ENCODE measurements at regions not wholly inside any gene's neighbourhood (a gene's known extent, or its start where the extent isn't known, plus 50 kb on each side); places are given as distances from the start of the nearest gene placed in this dataset.

DNA sequence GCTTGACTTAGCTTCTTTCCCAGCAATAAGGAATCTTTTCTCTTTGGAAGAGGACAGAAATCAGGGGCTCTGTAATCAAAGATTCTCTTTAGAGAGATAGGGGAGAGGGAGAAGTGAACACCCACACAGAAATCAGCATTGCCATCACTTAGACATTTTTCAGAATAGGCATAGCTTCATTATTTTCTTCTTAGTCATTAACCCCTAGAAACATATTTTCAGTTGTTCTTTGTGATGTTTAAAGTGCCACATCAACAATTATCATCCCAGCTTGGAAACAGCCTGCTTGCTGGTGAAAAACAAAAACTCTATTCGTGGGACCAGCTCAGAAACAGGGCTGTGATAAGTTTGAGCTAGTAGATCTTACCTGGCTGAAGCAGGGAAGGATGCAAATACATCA, 88.3 kb upstream of the SLC44A3 start:
- no peak overlapping the region for H3K4me3 Mint-ChIP-seq
- no peaks in the 10 kb centered on the region for H3K4me1 Mint-ChIP-seq
- peaks cover 0 to 3% (median 0%) of the 10 kb centered on the region in 7 donors for H3K9me3 Mint-ChIP-seq
- H3K36me3 ChIP-seq (ENCODE audit: control insufficient read depth, insufficient read depth, low read length) = no peaks in the 10 kb centered on the region
- ATAC-seq (ENCODE audit: low read depth in 2 of 2) (no peak), DNase-seq (no peak)
- H3K36me3 Mint-ChIP-seq = no peaks in the 10 kb centered on the region
- H3K27ac Mint-ChIP-seq = no peak overlapping the region
- no peaks in the 10 kb centered on the region for H3K27me3 ChIP-seq (ENCODE audit: control insufficient read depth, insufficient read depth, low read length)
- H3K4me3 ChIP-seq (ENCODE audit: low read depth, low read length) = no peak overlapping the region
- H3K9me3 ChIP-seq (ENCODE audit: control insufficient read depth in 2 of 2, low read length in 2 of 2) = no peaks in the 10 kb centered on the region
- H3K4me1 ChIP-seq (ENCODE audit: control insufficient read depth, insufficient read depth, low read length, poor library complexity, severe bottlenecking) = no peaks in the 10 kb centered on the region
- peaks cover 4% of the 10 kb centered on the region for H3K27me3 Mint-ChIP-seq
- no peak overlapping the region for H3K27ac ChIP-seq (ENCODE audit: insufficient read depth, low read length, poor library complexity, severe bottlenecking)

DNA sequence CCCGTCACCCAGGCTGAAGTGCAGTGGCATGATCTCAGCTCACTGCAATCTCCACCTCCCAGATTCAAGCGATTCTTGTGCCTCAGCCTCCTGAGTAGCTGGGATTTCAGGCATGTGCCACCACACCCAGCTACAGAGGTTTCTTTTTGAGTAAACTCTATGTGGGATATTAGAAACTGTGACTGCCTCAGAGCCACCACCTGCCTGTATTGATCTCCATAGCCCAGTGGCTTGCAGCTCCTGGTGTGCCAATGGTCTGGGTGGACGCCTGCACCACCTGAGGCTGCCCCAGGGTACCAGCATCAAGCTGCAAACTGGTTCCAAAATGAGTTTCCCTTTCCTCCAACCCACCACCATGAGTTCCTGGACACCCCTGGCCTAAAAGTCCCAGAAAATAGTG, 89.7 kb upstream of the SLC44A3 start:
- Histone ChIP-seq H3K9me3 (ENCODE audit: control insufficient read depth in 2 of 2, low read length in 2 of 2) (no peaks in the 10 kb centered on the region), H3K27me3 (ENCODE audit: control insufficient read depth, insufficient read depth, low read length) (no peaks in the 10 kb centered on the region), H3K4me3 (ENCODE audit: low read depth, low read length) (no peak overlapping the region), H3K4me1 (ENCODE audit: control insufficient read depth, insufficient read depth, low read length, poor library complexity, severe bottlenecking) (no peaks in the 10 kb centered on the region), H3K36me3 (ENCODE audit: control insufficient read depth, insufficient read depth, low read length) (no peaks in the 10 kb centered on the region), H3K27ac (ENCODE audit: insufficient read depth, low read length, poor library complexity, severe bottlenecking) (no peak overlapping the region)
- Mint-ChIP-seq H3K36me3 (no peaks in the 10 kb centered on the region), H3K27me3 (peaks cover 4% of the 10 kb centered on the region), H3K4me1 (no peaks in the 10 kb centered on the region), H3K27ac (no peak overlapping the region), H3K4me3 (no peak overlapping the region), H3K9me3 (peaks cover 0 to 2% (median 0%) of the 10 kb centered on the region in 7 donors)
- DNase-seq = no peak
- no peak for ATAC-seq (ENCODE audit: low read depth in 2 of 2)

- Histone ChIP-seq H3K4me3 (ENCODE audit: low read depth, low read length) (no peak overlapping the region), H3K9me3 (ENCODE audit: control insufficient read depth in 2 of 2, low read length in 2 of 2) (no peaks in the 10 kb centered on the region), H3K27ac (ENCODE audit: insufficient read depth, low read length, poor library complexity, severe bottlenecking) (no peak overlapping the region), H3K27me3 (ENCODE audit: control insufficient read depth, insufficient read depth, low read length) (no peaks in the 10 kb centered on the region), H3K36me3 (ENCODE audit: control insufficient read depth, insufficient read depth, low read length) (no peaks in the 10 kb centered on the region), H3K4me1 (ENCODE audit: control insufficient read depth, insufficient read depth, low read length, poor library complexity, severe bottlenecking) (no peaks in the 10 kb centered on the region)
- Mint-ChIP-seq H3K9me3 (no peaks in the 10 kb centered on the region), H3K4me3 (no peak overlapping the region), H3K27me3 (peaks cover 4% of the 10 kb centered on the region), H3K27ac (no peak overlapping the region), H3K36me3 (no peaks in the 10 kb centered on the region), H3K4me1 (no peaks in the 10 kb centered on the region)
- DNase-seq = no peak
- ATAC-seq (ENCODE audit: low read depth in 2 of 2) = no peak
Measured at GRCh38 chr1:94729267-94729666, 90.9 kb upstream of the SLC44A3 start.

DNA sequence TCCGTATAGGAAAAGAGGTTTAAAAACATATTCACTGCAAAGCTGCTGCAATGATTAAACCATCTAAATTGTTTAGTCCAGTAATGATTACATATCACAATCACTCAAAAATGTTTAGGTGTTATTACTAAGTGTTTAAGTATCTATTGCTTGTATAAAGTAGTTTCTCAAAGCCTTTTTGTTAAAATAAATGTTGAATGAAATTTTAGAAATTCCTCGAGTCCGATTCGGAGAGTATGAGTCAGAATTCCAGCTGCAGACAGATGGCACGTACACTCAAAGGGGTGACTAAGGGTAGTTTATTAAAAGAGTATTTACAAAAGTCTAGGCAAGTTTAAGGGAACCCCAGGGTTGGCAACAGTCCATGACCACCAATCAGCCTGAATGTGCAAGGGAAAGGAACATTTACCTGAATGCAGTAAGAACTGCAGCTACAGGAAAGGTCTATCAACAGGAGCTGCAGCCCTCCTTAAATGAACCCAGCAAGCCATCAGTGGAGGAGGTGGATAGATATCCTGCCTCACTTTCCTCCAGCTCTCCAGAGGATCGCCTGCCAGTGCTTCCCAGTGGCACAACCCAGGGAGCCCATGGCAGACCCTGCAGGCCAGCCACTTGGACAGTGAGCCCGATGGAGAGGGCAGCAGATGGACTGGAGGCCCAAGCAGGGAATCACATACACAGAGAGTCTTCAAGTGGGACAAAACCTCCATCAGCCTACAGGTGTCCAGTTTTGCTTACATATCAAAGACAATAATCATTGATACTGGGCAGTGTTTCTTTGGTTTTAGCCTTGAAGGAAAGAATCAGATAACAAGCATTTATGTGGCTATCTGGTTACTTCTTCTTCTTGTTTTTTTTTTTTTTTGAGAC, 92.1 kb upstream of the SLC44A3 start:
- H3K4me1 Mint-ChIP-seq = no peaks in the 10 kb centered on the region
- no peaks in the 10 kb centered on the region for H3K27me3 ChIP-seq (ENCODE audit: control insufficient read depth, insufficient read depth, low read length)
- H3K4me3 Mint-ChIP-seq = no peak overlapping the region
- H3K4me1 ChIP-seq (ENCODE audit: control insufficient read depth, insufficient read depth, low read length, poor library complexity, severe bottlenecking) = no peaks in the 10 kb centered on the region
- no peaks in the 10 kb centered on the region for H3K9me3 ChIP-seq (ENCODE audit: control insufficient read depth in 2 of 2, low read length in 2 of 2)
- H3K27me3 Mint-ChIP-seq = peaks cover 1% of the 10 kb centered on the region
- H3K36me3 ChIP-seq (ENCODE audit: control insufficient read depth, insufficient read depth, low read length) = no peaks in the 10 kb centered on the region
- H3K27ac ChIP-seq (ENCODE audit: insufficient read depth, low read length, poor library complexity, severe bottlenecking) = no peak overlapping the region
- no peak overlapping the region for H3K4me3 ChIP-seq (ENCODE audit: low read depth, low read length)
- ATAC-seq (ENCODE audit: low read depth in 2 of 2) (no peak), DNase-seq (no peak)
- no peak overlapping the region for H3K27ac Mint-ChIP-seq
- H3K9me3 Mint-ChIP-seq = peaks cover 0 to 1% (median 0%) of the 10 kb centered on the region in 7 donors
- H3K36me3 Mint-ChIP-seq = no peaks in the 10 kb centered on the region

DNA sequence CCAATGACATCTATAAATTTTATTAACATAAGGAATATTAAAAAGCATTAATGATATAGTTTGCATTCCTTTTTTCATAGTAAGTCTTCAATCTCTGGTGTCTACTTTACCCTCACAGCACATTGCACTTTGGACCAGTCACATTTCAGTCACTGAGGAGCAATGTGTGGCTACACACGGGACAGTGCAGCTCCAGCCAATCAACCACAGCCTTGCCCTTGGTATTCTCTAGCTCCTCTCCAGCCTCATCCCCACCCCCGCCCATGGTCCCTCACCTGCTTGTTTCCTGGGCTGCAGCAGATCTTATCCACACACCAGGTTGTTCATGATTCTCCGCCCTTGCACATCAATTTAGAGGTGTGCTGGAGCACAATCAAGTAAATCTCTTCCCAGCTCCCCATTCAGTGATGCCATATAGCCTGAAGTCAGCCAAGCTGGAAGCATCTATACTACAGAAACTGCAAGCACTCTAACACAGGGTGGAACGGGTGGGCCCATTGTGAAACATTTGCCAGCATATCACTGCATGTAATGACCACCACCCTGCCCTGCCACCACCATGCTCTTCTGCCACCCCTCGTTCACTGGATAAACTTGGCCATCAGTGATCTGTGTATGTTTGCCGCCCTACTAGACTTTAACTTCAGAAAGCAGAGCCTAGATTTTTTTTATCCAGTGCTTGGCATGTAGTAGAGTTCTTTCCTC, 93.0 kb upstream of the SLC44A3 start:
- no peaks in the 10 kb centered on the region for H3K9me3 ChIP-seq (ENCODE audit: control insufficient read depth in 2 of 2, low read length in 2 of 2)
- Mint-ChIP-seq H3K4me1 (no peaks in the 10 kb centered on the region), H3K36me3 (no peaks in the 10 kb centered on the region), H3K27ac (no peak overlapping the region), H3K27me3 (peaks cover 4% of the 10 kb centered on the region), H3K4me3 (no peak overlapping the region), H3K9me3 (peaks cover 0 to 2% (median 0%) of the 10 kb centered on the region in 7 donors)
- H3K4me1 ChIP-seq (ENCODE audit: control insufficient read depth, insufficient read depth, low read length, poor library complexity, severe bottlenecking) = no peaks in the 10 kb centered on the region
- DNase-seq (no peak), ATAC-seq (ENCODE audit: low read depth in 2 of 2) (no peak)
- H3K27ac ChIP-seq (ENCODE audit: insufficient read depth, low read length, poor library complexity, severe bottlenecking) = no peak overlapping the region
- no peak overlapping the region for H3K4me3 ChIP-seq (ENCODE audit: low read depth, low read length)
- no peaks in the 10 kb centered on the region for H3K27me3 ChIP-seq (ENCODE audit: control insufficient read depth, insufficient read depth, low read length)
- no peaks in the 10 kb centered on the region for H3K36me3 ChIP-seq (ENCODE audit: control insufficient read depth, insufficient read depth, low read length)

GRCh38 chr1:94725566-94725965, 94.6 kb upstream of the SLC44A3 start:
- Histone ChIP-seq H3K9me3 (ENCODE audit: control insufficient read depth in 2 of 2, low read length in 2 of 2) (no peaks in the 10 kb centered on the region), H3K36me3 (ENCODE audit: control insufficient read depth, insufficient read depth, low read length) (no peaks in the 10 kb centered on the region), H3K27ac (ENCODE audit: insufficient read depth, low read length, poor library complexity, severe bottlenecking) (no peak overlapping the region), H3K27me3 (ENCODE audit: control insufficient read depth, insufficient read depth, low read length) (no peaks in the 10 kb centered on the region), H3K4me1 (ENCODE audit: control insufficient read depth, insufficient read depth, low read length, poor library complexity, severe bottlenecking) (no peaks in the 10 kb centered on the region), H3K4me3 (ENCODE audit: low read depth, low read length) (no peak overlapping the region)
- H3K9me3 Mint-ChIP-seq = peaks cover 0 to 2% (median 0%) of the 10 kb centered on the region in 7 donors
- ATAC-seq (ENCODE audit: low read depth in 2 of 2) (no peak), DNase-seq (no peak)
- peaks cover 6% of the 10 kb centered on the region for H3K27me3 Mint-ChIP-seq
- H3K27ac Mint-ChIP-seq = no peak overlapping the region
- no peaks in the 10 kb centered on the region for H3K36me3 Mint-ChIP-seq
- H3K4me3 Mint-ChIP-seq = no peak overlapping the region
- H3K4me1 Mint-ChIP-seq = no peaks in the 10 kb centered on the region

DNA sequence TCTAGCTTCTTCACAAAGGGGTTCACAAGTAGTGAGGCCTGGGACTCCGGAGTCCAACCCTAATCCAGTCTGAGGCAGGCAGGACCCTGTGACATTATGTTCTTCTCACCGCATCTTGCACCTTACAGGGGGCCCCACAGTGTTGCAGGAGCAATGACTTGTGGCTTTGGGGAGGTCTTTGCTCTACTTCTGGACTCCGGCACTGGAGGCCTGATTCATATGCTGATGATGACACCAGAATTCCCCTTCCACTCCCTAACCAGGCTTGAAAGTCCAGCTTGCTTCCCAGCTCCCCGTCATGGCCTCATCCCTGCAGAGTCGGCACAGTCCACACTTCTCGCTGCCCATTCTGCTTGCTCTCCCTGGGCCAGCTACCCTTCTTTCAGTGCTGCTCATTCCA, 96.3 kb upstream of the SLC44A3 start:
- Mint-ChIP-seq H3K4me1 (no peaks in the 10 kb centered on the region), H3K4me3 (no peak overlapping the region), H3K36me3 (no peaks in the 10 kb centered on the region), H3K27me3 (peaks cover 10% of the 10 kb centered on the region), H3K27ac (no peak overlapping the region), H3K9me3 (peaks cover 0 to 2% (median 0%) of the 10 kb centered on the region in 7 donors)
- Histone ChIP-seq H3K27me3 (ENCODE audit: control insufficient read depth, insufficient read depth, low read length) (no peaks in the 10 kb centered on the region), H3K4me3 (ENCODE audit: low read depth, low read length) (no peak overlapping the region), H3K9me3 (ENCODE audit: control insufficient read depth in 2 of 2, low read length in 2 of 2) (no peaks in the 10 kb centered on the region), H3K4me1 (ENCODE audit: control insufficient read depth, insufficient read depth, low read length, poor library complexity, severe bottlenecking) (no peaks in the 10 kb centered on the region), H3K36me3 (ENCODE audit: control insufficient read depth, insufficient read depth, low read length) (no peaks in the 10 kb centered on the region), H3K27ac (ENCODE audit: insufficient read depth, low read length, poor library complexity, severe bottlenecking) (no peak overlapping the region)
- no peak for DNase-seq
- ATAC-seq (ENCODE audit: low read depth in 2 of 2) = no peak

Measured in CD4-positive, CD25-positive, alpha-beta regulatory T cell (primary cell).